Right lobe of liver (tissue), 6 donors: ENCODE measurements at regions not wholly inside any gene's neighbourhood (a gene's known extent, or its start where the extent isn't known, plus 50 kb on each side); places are given as distances from the start of the nearest gene placed in this dataset.

ENCODE experiments used
- ATAC-seq, 4 donors: fragments of 200-7000 bp; cut with Tn5 transposase; one replicate each; pipeline ENCODE4 v1.9.1; 2020; ENCODE audit warnings: mild to moderate bottlenecking in 4 of 4, moderate library complexity in 4 of 4
- DNase-seq, 3 donors: peaks; one replicate each; pipeline ENCODE4 v3.0.0-alpha.2; 2020
- H3K27ac ChIP-seq, 3 donors: fragments of 200-600 bp; one replicate each; pipeline ENCODE4 v1.8.0; 2022
- H3K27me3 ChIP-seq, 2 donors: fragments of 200-600 bp; one replicate each; pipeline ENCODE4 v1.8.0; 2022
- H3K36me3 ChIP-seq, 4 donors: fragments of 200-600 bp; sonication (generic) in 1 of 4; one replicate each; pipeline versions ENCODE4 v1.5.1 to v1.8.0; 2017 to 2022; ENCODE audit warnings: control low read depth in 1 of 4
- H3K4me1 ChIP-seq, 4 donors: fragments of 200-600 bp; sonication (generic) in 1 of 4; one replicate each; pipeline versions ENCODE4 v1.5.1 to v1.8.0; 2017 to 2022; ENCODE audit warnings: control low read depth in 1 of 4
- H3K4me3 ChIP-seq, 3 donors: fragments of 200-600 bp; one replicate each; pipeline ENCODE4 v1.8.0; 2022
- H3K9me3 ChIP-seq, 4 donors: fragments of 200-600 bp; sonication (generic) in 1 of 4; one replicate each; pipeline versions ENCODE4 v1.5.1 to v1.8.0; 2017 to 2022; ENCODE audit warnings: control low read depth in 1 of 4
- CTCF ChIP-seq, 4 donors: fragments of 200-600 bp in 3 of 4; fragments of 450-650 bp in 1 of 4; IDR thresholded peaks; one replicate each; pipeline versions ENCODE4 v1.5.1 to v1.8.0; 2016 to 2022; ENCODE audit warnings: antibody characterized with exemption in 4 of 4, mild to moderate bottlenecking in 2 of 4
- POLR2A ChIP-seq: fragments of 450-650 bp; IDR thresholded peaks from one replicate; pipeline ENCODE4 v1.6.1; 2017; ENCODE audit warnings: antibody characterized with exemption, mild to moderate bottlenecking
- WGBS: methylation state at CpG from one replicate; pipeline ENCODE4 v1.1.6; 2018; ENCODE audit warnings: low coverage, low lambda C conversion rate; ENCODE audit not compliant: insufficient coverage; ENCODE audit errors: missing lambda C conversion rate; 5-methylcytosine and 5-hydroxymethylcytosine counted together
- intact Hi-C, 2 donors: fragments of 100-400 bp; cut with DNase I; formaldehyde crosslinking; loops; one replicate each; pipeline versions ENCODE4 v1.11.2 to v1.14.1; 2022
- donor health status: DM: no; HTN: yes; CAD: no.
- donor health status: DM: no; HTN: no; CAD: no.
- donor health status: DM: no; HTN: no; CAD: no.
- donor health status: DM: no; HTN: yes; CAD: no.
- donor health status: DM: no; HTN: yes; CAD: no.

- no peaks in the 10 kb centered on the region for H3K27me3 ChIP-seq
- WGBS: 51% methylated on average over 2 of the region's 4 CpGs
- no peak overlapping the region for H3K4me3 ChIP-seq
- no peak for TF ChIP-seq POLR2A
- TF ChIP-seq CTCF (IDR thresholded peaks at IDR 0.05): no peak
- no peaks in the 10 kb centered on the region for H3K9me3 ChIP-seq
- intact Hi-C loops: no loop called here
- DNase-seq: no peak
- no peaks in the 10 kb centered on the region for H3K36me3 ChIP-seq
- H3K4me1 ChIP-seq: no peaks in the 10 kb centered on the region
- ATAC-seq: no peak
- no peak overlapping the region for H3K27ac ChIP-seq
Measured at GRCh38 chr1:17895401-17895800, 140.3 kb downstream of the ACTL8 start.

GRCh38 chr1:17895986-17896385 is 140.9 kb downstream of the ACTL8 start:
- Histone ChIP-seq H3K9me3 (no peaks in the 10 kb centered on the region), H3K4me3 (no peak overlapping the region), H3K27me3 (no peaks in the 10 kb centered on the region), H3K4me1 (no peaks in the 10 kb centered on the region), H3K27ac (no peak overlapping the region), H3K36me3 (no peaks in the 10 kb centered on the region)
- TF ChIP-seq CTCF (IDR thresholded peaks at IDR 0.05) (no peak), POLR2A (no peak)
- 72% methylated on average over 5 of the region's 8 CpGs for WGBS
- DNase-seq (no peak), ATAC-seq (no peak)
- intact Hi-C loops: no loop called here

GRCh38 chr1:17903386-17903785 is 148.3 kb downstream of the ACTL8 start:
- Histone ChIP-seq H3K27ac (no peak overlapping the region), H3K4me1 (no peaks in the 10 kb centered on the region), H3K36me3 (no peaks in the 10 kb centered on the region), H3K27me3 (no peaks in the 10 kb centered on the region), H3K9me3 (no peaks in the 10 kb centered on the region), H3K4me3 (no peak overlapping the region)
- no peak for DNase-seq
- WGBS: 40% methylated on average over 4 of the region's 5 CpGs
- TF ChIP-seq POLR2A: no peak
- TF ChIP-seq CTCF (IDR thresholded peaks at IDR 0.05): no peak
- intact Hi-C loops: no loop called here
- no peak for ATAC-seq

- TF ChIP-seq CTCF (IDR thresholded peaks at IDR 0.05): no peak
- TF ChIP-seq POLR2A: no peak
- no peak for DNase-seq
- H3K9me3 ChIP-seq: no peaks in the 10 kb centered on the region
- no peak for ATAC-seq
- no peak overlapping the region for H3K4me3 ChIP-seq
- no peaks in the 10 kb centered on the region for H3K36me3 ChIP-seq
- intact Hi-C loops: no loop called here
- H3K27ac ChIP-seq: no peak overlapping the region
- no peaks in the 10 kb centered on the region for H3K4me1 ChIP-seq
- WGBS: 44% methylated on average over 5 of the region's 5 CpGs
- no peaks in the 10 kb centered on the region for H3K27me3 ChIP-seq
Measured at GRCh38 chr1:17904290-17904689, 149.2 kb downstream of the ACTL8 start.

GRCh38 chr1:17907999-17908398 is 152.9 kb downstream of the ACTL8 start:
- Histone ChIP-seq H3K9me3 (no peaks in the 10 kb centered on the region), H3K4me3 (no peak overlapping the region), H3K36me3 (no peaks in the 10 kb centered on the region), H3K27ac (no peak overlapping the region), H3K4me1 (no peaks in the 10 kb centered on the region), H3K27me3 (no peaks in the 10 kb centered on the region)
- WGBS: 29% methylated on average over 3 of the region's 3 CpGs
- no peak for DNase-seq
- intact Hi-C loops: no loop called here
- TF ChIP-seq CTCF (IDR thresholded peaks at IDR 0.05) (no peak), POLR2A (no peak)
- no peak for ATAC-seq
